NCI-H2227 (cell line): ENCODE measurements at regions not wholly inside any gene's neighbourhood (a gene's known extent, or its start where the extent isn't known, plus 50 kb on each side); places are given as distances from the start of the nearest gene placed in this dataset.

Experiments
- DNase-seq: peaks from one replicate; lab custom pipeline; 2025; ENCODE audit not compliant: unreplicated experiment; lab: John Stamatoyannopoulos, UW

GRCh38 chr2:67650291-67651133 lies 253.4 kb downstream of the ETAA1 start:
- peak; percentile 84 for DNase-seq

- DNase-seq = no peak
Observed at GRCh38 chr2:67651565-67651964, 254.4 kb downstream of the ETAA1 start.

- DNase-seq = no peak
Observed at GRCh38 chr2:67652679-67653078, 255.5 kb downstream of the ETAA1 start.

- DNase-seq = no peak
Observed at GRCh38 chr2:67656875-67657274, 259.7 kb downstream of the ETAA1 start.

- DNase-seq = no peak
Observed at GRCh38 chr2:67658820-67659219, 261.7 kb downstream of the ETAA1 start.

GRCh38 chr2:67660015-67660602 lies 263.0 kb downstream of the ETAA1 start:
- DNase-seq = no peak

GRCh38 chr2:67660871-67661270 lies 263.7 kb downstream of the ETAA1 start:
- DNase-seq = no peak

- DNase-seq = no peak
Observed at GRCh38 chr2:67662222-67662621, 265.1 kb downstream of the ETAA1 start.

GRCh38 chr2:67663776-67664175 lies 266.6 kb downstream of the ETAA1 start:
- no peak for DNase-seq

GRCh38 chr2:67666386-67667053 lies 269.4 kb downstream of the ETAA1 start:
- DNase-seq = no peak

GRCh38 chr2:67667054-67667908 lies 270.1 kb downstream of the ETAA1 start:
- no peak for DNase-seq

- no peak for DNase-seq
Observed at GRCh38 chr2:67668538-67668937, 271.4 kb downstream of the ETAA1 start.

GRCh38 chr2:67669168-67669567 lies 272.0 kb downstream of the ETAA1 start:
- DNase-seq = no peak

- DNase-seq = no peak
Observed at GRCh38 chr2:67669766-67670165, 272.6 kb downstream of the ETAA1 start.

GRCh38 chr2:67670747-67671183 lies 273.6 kb downstream of the ETAA1 start:
- no peak for DNase-seq

- no peak for DNase-seq
Observed at GRCh38 chr2:67671464-67672450, 274.6 kb downstream of the ETAA1 start.

- DNase-seq = no peak
Observed at GRCh38 chr2:67674668-67675067, 277.5 kb downstream of the ETAA1 start.

GRCh38 chr2:67684991-67685390 lies 287.9 kb downstream of the ETAA1 start:
- no peak for DNase-seq

- DNase-seq = no peak
Observed at GRCh38 chr2:67686254-67686653, 289.1 kb downstream of the ETAA1 start.

- DNase-seq = no peak
Observed at GRCh38 chr2:67689186-67689585, 292.1 kb downstream of the ETAA1 start.
